GM18505 (cell line): ENCODE measurements at regions not wholly inside any gene's neighbourhood (a gene's known extent, or its start where the extent isn't known, plus 50 kb on each side); places are given as distances from the start of the nearest gene placed in this dataset.

Experiments
- ATAC-seq: cut with Tn5 transposase; IDR thresholded peaks from one replicate; pipeline ENCODE4 v1.9.1; 2021; ENCODE audit not compliant: unreplicated experiment
- POLR2A ChIP-seq: IDR thresholded peaks from 4 replicates; pipeline ENCODE4 v1.6.1; 2011; ENCODE audit warnings: borderline replicate concordance; ENCODE audit not compliant: insufficient read depth, insufficient read length; ENCODE audit errors: extremely low read depth

GRCh38 chr7:51802718-51803117 lies 486.1 kb upstream of the COBL start:
- ATAC-seq: no peak
- TF ChIP-seq POLR2A: no peak

DNA sequence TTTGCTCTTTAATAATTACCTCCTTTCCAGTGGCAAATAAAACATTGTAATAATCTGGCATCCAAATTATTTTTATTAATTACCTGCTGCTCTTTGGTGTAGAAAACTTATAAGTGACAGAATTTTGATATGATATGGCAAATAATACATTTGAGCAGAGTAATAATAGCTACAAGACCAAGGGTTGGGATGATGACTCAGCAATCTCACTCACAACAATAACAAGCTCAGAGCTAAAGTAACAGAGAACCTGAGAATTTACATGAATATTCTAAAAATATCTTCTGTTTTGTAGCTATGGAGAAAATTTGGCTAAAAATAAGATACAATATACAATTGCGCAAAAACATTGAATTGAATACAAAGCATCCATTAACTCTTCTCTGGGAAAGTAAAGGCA lies 480.8 kb upstream of the COBL start:
- ATAC-seq: no peak
- no peak for TF ChIP-seq POLR2A

DNA sequence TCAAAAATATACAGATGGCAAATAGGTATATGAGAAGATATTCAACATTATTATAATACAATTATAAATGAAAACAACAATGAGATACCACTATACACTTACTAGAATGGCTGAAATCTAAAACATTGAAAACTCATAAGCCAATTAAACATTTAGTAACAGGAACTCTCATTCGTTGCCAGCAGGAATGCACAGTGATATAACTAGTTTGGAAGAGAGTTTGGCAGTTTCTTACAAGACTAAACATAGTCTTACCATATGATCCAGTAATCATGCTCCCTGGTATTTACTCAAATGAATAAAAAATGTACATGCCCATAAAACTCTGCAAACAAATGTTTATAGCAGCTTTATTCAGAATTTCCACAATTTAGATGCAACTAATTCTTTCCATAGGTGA lies 476.2 kb upstream of the COBL start:
- no peak for ATAC-seq
- no peak for TF ChIP-seq POLR2A

GRCh38 chr7:51789489-51789888 lies 472.9 kb upstream of the COBL start:
- ATAC-seq: no peak
- TF ChIP-seq POLR2A: no peak

DNA sequence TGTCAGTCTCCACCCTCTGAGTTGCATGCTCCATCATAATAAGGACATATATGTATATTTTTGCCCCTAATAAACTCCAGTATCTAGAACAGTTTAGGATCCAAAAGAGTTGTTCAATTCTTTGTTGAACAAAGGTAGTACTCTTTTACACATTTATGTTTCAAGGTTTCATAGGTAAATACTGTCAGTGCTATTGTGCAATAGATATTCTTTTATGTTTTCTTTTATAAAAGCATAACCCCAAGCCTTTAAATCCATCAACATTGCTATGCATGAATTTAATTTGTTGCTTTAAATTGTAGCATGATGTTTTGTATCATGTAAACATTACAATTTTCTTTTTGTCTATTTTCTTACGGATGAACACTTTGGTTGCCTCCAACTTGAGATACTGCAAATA lies 469.7 kb upstream of the COBL start:
- ATAC-seq: no peak
- no peak for TF ChIP-seq POLR2A

DNA sequence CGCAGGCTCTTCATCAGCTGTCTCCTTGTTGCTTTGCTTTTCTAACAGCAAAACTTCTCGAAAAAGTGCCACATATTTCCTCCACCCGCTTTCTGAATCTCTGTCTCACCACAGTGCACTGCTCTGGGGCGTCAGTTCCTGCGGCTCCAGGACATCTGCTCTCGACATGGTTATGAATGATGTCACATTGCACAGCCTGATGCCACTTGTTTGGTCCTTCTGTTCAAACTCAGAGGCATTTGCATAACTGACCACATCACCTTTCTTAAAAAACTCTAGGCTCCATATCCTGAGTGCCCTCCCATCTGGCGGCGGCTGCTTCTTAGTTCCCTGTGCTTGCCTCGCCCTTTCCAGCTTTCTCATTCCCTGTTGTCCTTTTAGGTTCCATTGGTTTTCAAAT lies 469.3 kb upstream of the COBL start:
- ATAC-seq: no peak
- TF ChIP-seq POLR2A: no peak

DNA sequence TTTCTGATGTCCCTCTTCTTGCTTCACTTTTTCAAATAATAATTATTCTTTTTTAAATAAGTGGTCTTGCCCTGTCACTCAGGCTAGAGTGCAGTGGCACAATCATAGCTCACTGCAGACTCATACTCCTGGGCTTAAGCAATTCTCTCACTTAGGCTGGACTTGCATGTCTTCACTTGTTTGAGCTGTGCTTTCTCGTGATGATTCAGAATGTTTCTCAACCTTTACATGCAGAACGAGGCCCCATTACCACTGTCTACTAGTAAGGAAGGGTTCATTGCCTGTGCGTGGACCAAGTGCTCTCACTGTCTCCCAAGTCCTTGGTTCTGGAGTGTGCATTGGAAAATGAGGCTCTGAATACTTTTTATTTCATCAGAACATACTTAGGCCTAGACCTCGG lies 468.6 kb upstream of the COBL start:
- no peak for ATAC-seq
- no peak for TF ChIP-seq POLR2A

DNA sequence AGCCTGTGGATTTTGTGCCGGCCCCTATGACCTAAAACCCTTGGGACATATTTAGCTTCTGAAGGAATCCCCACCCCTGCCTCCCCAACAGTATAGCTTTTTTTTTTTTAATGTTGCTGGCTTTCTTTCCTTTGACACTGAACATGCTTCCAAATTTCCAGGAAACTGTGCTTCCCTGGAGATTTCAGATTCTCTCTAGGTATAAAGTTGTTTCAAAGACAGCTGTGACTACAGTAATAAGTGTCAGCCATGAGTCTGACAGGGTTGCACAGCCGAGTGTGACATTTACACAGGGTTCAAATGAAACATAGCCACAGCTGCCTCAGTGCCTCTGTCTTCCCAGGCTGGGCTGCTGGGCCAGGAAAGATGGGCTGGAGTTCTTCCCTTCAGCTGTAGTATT lies 466.6 kb upstream of the COBL start:
- ATAC-seq: no peak
- TF ChIP-seq POLR2A: no peak

- ATAC-seq: no peak
Measured at GRCh38 chr7:51778121-51778520, 461.5 kb upstream of the COBL start.

GRCh38 chr7:51774178-51774577 lies 457.6 kb upstream of the COBL start:
- no peak for ATAC-seq
- no peak for TF ChIP-seq POLR2A

More at GRCh38 chr7:51778121-51778520, 461.5 kb upstream of the COBL start:
- no peak for TF ChIP-seq POLR2A

- ATAC-seq: no peak
- no peak for TF ChIP-seq POLR2A
Measured at GRCh38 chr7:51772190-51772589, 455.6 kb upstream of the COBL start.

DNA sequence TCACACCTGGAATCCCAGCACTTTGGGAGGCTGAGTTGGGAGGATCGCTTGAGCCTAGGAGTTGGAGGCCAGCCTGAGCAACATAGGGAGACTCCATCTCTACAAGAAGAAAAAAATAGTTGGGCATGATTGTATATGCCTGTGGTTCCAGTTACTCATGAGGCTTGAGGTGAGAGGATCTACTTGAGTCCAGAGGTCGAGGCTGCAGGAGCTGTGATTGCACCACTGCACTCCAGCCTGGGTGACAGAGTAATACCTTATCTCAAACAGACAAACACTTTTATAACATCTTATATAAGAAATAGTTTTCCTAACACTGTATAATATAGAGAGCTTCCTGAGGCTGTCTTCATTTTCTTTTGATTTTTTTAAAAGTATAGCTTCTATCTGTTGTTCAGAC lies 448.4 kb upstream of the COBL start:
- ATAC-seq: no peak
- TF ChIP-seq POLR2A: no peak

DNA sequence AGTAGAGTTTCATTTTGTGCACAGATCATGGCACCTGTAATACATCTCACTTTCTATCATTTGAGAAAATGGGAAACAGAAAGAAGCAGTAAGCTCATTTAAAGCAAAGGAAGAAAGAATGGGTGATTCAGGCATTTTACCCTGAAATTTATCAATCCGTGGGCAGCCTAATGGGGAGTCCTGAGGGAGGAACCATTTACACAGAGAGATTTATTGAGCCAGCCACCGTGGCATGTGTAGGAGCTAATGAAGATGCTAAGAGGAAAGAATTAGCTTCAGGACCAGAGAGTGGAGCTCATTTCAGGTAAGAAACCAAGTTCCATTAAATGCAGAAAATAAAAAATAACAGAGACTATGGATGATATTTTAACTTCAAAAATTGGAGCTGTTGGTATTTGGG lies 443.4 kb upstream of the COBL start:
- no peak for TF ChIP-seq POLR2A

DNA sequence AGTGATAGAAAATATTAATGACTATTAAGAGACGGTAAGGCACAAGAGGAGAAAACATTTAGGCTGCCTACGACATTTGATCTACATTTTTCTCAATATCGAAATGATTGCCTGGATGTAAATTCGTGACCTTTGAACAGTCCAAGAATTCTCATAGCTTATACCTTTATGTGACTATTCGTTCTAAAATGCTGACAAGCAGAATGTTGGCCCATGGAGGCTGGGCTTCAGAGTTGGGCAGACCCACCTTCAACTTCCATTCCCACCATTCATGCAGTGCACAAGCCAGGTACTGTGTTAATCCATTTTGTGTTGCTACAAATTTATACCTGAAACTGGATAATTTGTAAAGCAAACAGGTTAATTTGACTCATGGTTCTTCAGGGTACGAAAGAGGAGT lies 441.4 kb upstream of the COBL start:
- no peak for ATAC-seq
- TF ChIP-seq POLR2A: no peak

More for the DNA sequence above, 443.4 kb upstream of the COBL start:
- no peak for ATAC-seq

GRCh38 chr7:51732951-51733350 lies 416.3 kb upstream of the COBL start:
- no peak for ATAC-seq

More at GRCh38 chr7:51732951-51733350, 416.3 kb upstream of the COBL start:
- no peak for TF ChIP-seq POLR2A
